K562 (cell line): ENCODE measurements at regions not wholly inside any gene's neighbourhood (a gene's known extent, or its start where the extent isn't known, plus 50 kb on each side); places are given as distances from the start of the nearest gene placed in this dataset.
A peak's percentile ranks its signal among the peaks of the same experiment; 100 is the strongest.

Experiments used
- ASH1L ChIP-seq: fragments of 450-650 bp; IDR thresholded peaks from 2 replicates; pipeline ENCODE4 v1.6.1; 2018; ENCODE audit warnings: borderline replicate concordance, mild to moderate bottlenecking, low read depth; ENCODE audit not compliant: partially characterized antibody
- ETV1 ChIP-seq: fragments of 450-650 bp; conservative IDR thresholded peaks from 2 replicates; pipeline ENCODE4 v1.6.1; 2016; ENCODE audit warnings: missing genetic modification characterization, control low read depth, low read depth, missing compliant biosample characterization
- MXI1 ChIP-seq: IDR thresholded peaks from 2 replicates; pipeline ENCODE4 v1.6.1; 2011; ENCODE audit warnings: low read depth, mild to moderate bottlenecking, improper control_type of control experiment, low read length
- NR1H2 ChIP-seq: sonication (generic); formaldehyde crosslinking; IDR thresholded peaks from 2 replicates; pipeline ENCODE4 v1.4.0; 2020; ENCODE audit warnings: mild to moderate bottlenecking, missing genetic modification reagents
- PKNOX1 ChIP-seq: fragments of 450-650 bp; IDR thresholded peaks from 2 replicates; pipeline ENCODE4 v1.6.1; 2016
- TEAD1 ChIP-seq, 2 experiments: fragments of 450-650 bp in 1 of 2; sonication (generic) in 1 of 2; formaldehyde crosslinking; IDR thresholded peaks; 2 replicates each; pipeline versions ENCODE4 v1.4.0 to v1.8.0; 2020 to 2022; ENCODE audit warnings: mild to moderate bottlenecking in 2 of 2, missing genetic modification reagents in 1 of 2
- ZMIZ1 ChIP-seq, 2 experiments: fragments of 150-350 bp in 1 of 2; IDR thresholded peaks; 2 replicates each; pipeline ENCODE4 v1.6.1; 2012 to 2016; ENCODE audit warnings: low read depth in 2 of 2, low read length in 2 of 2, mild to moderate bottlenecking in 1 of 2, moderate library complexity in 1 of 2
- ZNF407 ChIP-seq: fragments of 450-650 bp; IDR thresholded peaks from 2 replicates; pipeline ENCODE4 v1.6.1; 2016; ENCODE audit warnings: low read depth
- ZNF584 ChIP-seq: fragments of 200-800 bp; sonication (Bioruptor generic); IDR thresholded peaks from 2 replicates; pipeline ENCODE4 v1.6.1; 2016; ENCODE audit warnings: low read depth, mild to moderate bottlenecking, missing genetic modification characterization, missing compliant biosample characterization
- ZNF592 ChIP-seq: fragments of 450-650 bp; IDR thresholded peaks from 2 replicates; pipeline ENCODE4 v1.6.1; 2017; ENCODE audit warnings: antibody characterized with exemption, mild to moderate bottlenecking

GRCh38 chr6:137749696-137750211, 117.3 kb upstream of the TNFAIP3 start (continued):
- no peak for TF ChIP-seq ZNF407
- no peak for TF ChIP-seq NR1H2
- TF ChIP-seq ETV1, result peak; percentile 34; the same call in 1 of the 2 replicates
- TF ChIP-seq MXI1, result no peak
- TF ChIP-seq PKNOX1, result peak; percentile 34; the same call in 1 of the 2 replicates
- no peak for TF ChIP-seq ZMIZ1 (IDR thresholded peaks at IDR 0.05; ENCODE audit: low read depth in 2 of 2, low read length in 2 of 2)
- no peak for TF ChIP-seq ZNF584
- TF ChIP-seq TEAD1 (CRISPR knock-in tag; IDR thresholded peaks at IDR 0.05), result no peak
- TF ChIP-seq ASH1L, result no peak
- no peak for TF ChIP-seq ZNF592
- TF ChIP-seq, all 486 proteins: peak for 9
